ENCODE measurements at regions not wholly inside any gene's neighbourhood (a gene's known extent, or its start where the extent isn't known, plus 50 kb on each side); places are given as distances from the start of the nearest gene placed in this dataset.

- ATAC-seq, result no peak
- TF ChIP-seq, protein P1, sequence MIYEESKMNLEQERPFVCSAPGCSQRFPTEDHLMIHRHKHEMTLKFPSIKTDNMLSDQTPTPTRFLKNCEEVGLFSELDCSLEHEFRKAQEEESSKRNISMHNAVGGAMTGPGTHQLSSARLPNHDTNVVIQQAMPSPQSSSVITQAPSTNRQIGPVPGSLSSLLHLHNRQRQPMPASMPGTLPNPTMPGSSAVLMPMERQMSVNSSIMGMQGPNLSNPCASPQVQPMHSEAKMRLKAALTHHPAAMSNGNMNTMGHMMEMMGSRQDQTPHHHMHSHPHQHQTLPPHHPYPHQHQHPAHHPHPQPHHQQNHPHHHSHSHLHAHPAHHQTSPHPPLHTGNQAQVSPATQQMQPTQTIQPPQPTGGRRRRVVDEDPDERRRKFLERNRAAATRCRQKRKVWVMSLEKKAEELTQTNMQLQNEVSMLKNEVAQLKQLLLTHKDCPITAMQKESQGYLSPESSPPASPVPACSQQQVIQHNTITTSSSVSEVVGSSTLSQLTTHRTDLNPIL (CRISPR knock-in tag; IDR thresholded peaks at IDR 0.05; ENCODE audit: low read depth), result no peak
- no peak for TF ChIP-seq ZFP30 (CRISPR knock-in tag; IDR thresholded peaks at IDR 0.05)
- no peak for TF ChIP-seq CSDC2 (CRISPR knock-in tag; IDR thresholded peaks at IDR 0.05)
- TF ChIP-seq ZNF565 (CRISPR knock-in tag; conservative IDR thresholded peaks at IDR 0.05; ENCODE audit: low read depth), result no peak
- no peak for TF ChIP-seq PPARA (CRISPR knock-in tag; IDR thresholded peaks at IDR 0.05; ENCODE audit: borderline replicate concordance)
- no peak for TF ChIP-seq ISL1 (CRISPR knock-in tag; IDR thresholded peaks at IDR 0.05)
- no peak for TF ChIP-seq ZNF8 (CRISPR knock-in tag; IDR thresholded peaks at IDR 0.05)
- TF ChIP-seq, protein P2, sequence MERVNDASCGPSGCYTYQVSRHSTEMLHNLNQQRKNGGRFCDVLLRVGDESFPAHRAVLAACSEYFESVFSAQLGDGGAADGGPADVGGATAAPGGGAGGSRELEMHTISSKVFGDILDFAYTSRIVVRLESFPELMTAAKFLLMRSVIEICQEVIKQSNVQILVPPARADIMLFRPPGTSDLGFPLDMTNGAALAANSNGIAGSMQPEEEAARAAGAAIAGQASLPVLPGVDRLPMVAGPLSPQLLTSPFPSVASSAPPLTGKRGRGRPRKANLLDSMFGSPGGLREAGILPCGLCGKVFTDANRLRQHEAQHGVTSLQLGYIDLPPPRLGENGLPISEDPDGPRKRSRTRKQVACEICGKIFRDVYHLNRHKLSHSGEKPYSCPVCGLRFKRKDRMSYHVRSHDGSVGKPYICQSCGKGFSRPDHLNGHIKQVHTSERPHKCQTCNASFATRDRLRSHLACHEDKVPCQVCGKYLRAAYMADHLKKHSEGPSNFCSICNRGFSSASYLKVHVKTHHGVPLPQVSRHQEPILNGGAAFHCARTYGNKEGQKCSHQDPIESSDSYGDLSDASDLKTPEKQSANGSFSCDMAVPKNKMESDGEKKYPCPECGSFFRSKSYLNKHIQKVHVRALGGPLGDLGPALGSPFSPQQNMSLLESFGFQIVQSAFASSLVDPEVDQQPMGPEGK (CRISPR knock-in tag; IDR thresholded peaks at IDR 0.05; ENCODE audit: borderline replicate concordance), result no peak
- no peak for TF ChIP-seq BACH2 (CRISPR knock-in tag; IDR thresholded peaks at IDR 0.05; ENCODE audit: borderline replicate concordance)
- no peak for TF ChIP-seq OSR1 (CRISPR knock-in tag; IDR thresholded peaks at IDR 0.05)
Observed at GRCh38 chr14:55816225-55816624, 236.2 kb downstream of the KTN1 start.

- no peak for ATAC-seq
- TF ChIP-seq SNAI2 (CRISPR knock-in tag; IDR thresholded peaks at IDR 0.05) (no peak), ARNTL (CRISPR knock-in tag; IDR thresholded peaks at IDR 0.05; ENCODE audit: borderline replicate concordance, low read depth) (no peak), TCF4 (CRISPR knock-in tag; IDR thresholded peaks at IDR 0.05; ENCODE audit: borderline replicate concordance) (no peak), POU6F1 (CRISPR knock-in tag; IDR thresholded peaks at IDR 0.05; ENCODE audit: borderline replicate concordance, low read depth) (no peak), ZNF565 (CRISPR knock-in tag; conservative IDR thresholded peaks at IDR 0.05; ENCODE audit: low read depth) (no peak), ZNF70 (CRISPR knock-in tag; IDR thresholded peaks at IDR 0.05) (no peak)
Observed at GRCh38 chr14:55819610-55820304, 239.8 kb downstream of the KTN1 start.

- no peak for ATAC-seq
- TF ChIP-seq ZNF70 (CRISPR knock-in tag; IDR thresholded peaks at IDR 0.05) (no peak), ZFP30 (CRISPR knock-in tag; IDR thresholded peaks at IDR 0.05) (no peak), ARNTL (CRISPR knock-in tag; IDR thresholded peaks at IDR 0.05; ENCODE audit: borderline replicate concordance, low read depth) (no peak), ZNF565 (CRISPR knock-in tag; conservative IDR thresholded peaks at IDR 0.05; ENCODE audit: low read depth) (no peak), ISL1 (CRISPR knock-in tag; IDR thresholded peaks at IDR 0.05) (no peak), GLIS3 (CRISPR knock-in tag; IDR thresholded peaks at IDR 0.05) (no peak), ZFP3 (CRISPR knock-in tag; IDR thresholded peaks at IDR 0.05) (no peak), POU6F1 (CRISPR knock-in tag; IDR thresholded peaks at IDR 0.05; ENCODE audit: borderline replicate concordance, low read depth) (no peak)
- TF ChIP-seq, protein P3, sequence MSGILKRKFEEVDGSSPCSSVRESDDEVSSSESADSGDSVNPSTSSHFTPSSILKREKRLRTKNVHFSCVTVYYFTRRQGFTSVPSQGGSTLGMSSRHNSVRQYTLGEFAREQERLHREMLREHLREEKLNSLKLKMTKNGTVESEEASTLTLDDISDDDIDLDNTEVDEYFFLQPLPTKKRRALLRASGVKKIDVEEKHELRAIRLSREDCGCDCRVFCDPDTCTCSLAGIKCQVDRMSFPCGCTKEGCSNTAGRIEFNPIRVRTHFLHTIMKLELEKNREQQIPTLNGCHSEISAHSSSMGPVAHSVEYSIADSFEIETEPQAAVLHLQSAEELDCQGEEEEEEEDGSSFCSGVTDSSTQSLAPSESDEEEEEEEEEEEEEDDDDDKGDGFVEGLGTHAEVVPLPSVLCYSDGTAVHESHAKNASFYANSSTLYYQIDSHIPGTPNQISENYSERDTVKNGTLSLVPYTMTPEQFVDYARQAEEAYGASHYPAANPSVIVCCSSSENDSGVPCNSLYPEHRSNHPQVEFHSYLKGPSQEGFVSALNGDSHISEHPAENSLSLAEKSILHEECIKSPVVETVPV (CRISPR knock-in tag; IDR thresholded peaks at IDR 0.05), result no peak
- TF ChIP-seq, protein P2 (CRISPR knock-in tag; IDR thresholded peaks at IDR 0.05; ENCODE audit: borderline replicate concordance), result no peak
Observed at GRCh38 chr14:55822906-55823305, 242.9 kb downstream of the KTN1 start.

All from SK-N-SH treated with all-trans-retinoic acid at 6 μM for 48 hours (cell line).